Stimulated activated CD8-positive, alpha-beta memory T cell treated with anti-CD3 and anti-CD28 coated beads, Interleukin-12 subunit alpha, Interleukin-12 subunit beta, amount 100 ng/mL, for 1 hour (primary cell): ENCODE measurements at regions not wholly inside any gene's neighbourhood (a gene's known extent, or its start where the extent isn't known, plus 50 kb on each side); places are given as distances from the start of the nearest gene placed in this dataset.
"Not testable (repeated sequence)": the region's sequence is repeated elsewhere in the genome, so short reads cannot be mapped to it uniquely, and the experiment has no call there.

Source experiments
- DNase-seq: peaks from one replicate; pipeline ENCODE4 v3.0.0-alpha.2; 2020; ENCODE audit warnings: low read depth

- DNase-seq = no peak
Observed at GRCh38 chr3:153268564-153269279, 106.7 kb downstream of the RAP2B start.

GRCh38 chr3:153269730-153270129 lies 107.7 kb downstream of the RAP2B start:
- DNase-seq = no peak

GRCh38 chr3:153273217-153273616 lies 111.2 kb downstream of the RAP2B start:
- no peak for DNase-seq

- DNase-seq = no peak
Observed at GRCh38 chr3:153273767-153274435, 111.9 kb downstream of the RAP2B start.

- no peak for DNase-seq
Observed at GRCh38 chr3:153274561-153274960, 112.5 kb downstream of the RAP2B start.

- no peak for DNase-seq
Observed at GRCh38 chr3:153275514-153275913, 113.5 kb downstream of the RAP2B start.

- no peak for DNase-seq
Observed at GRCh38 chr3:153277029-153277428, 115.0 kb downstream of the RAP2B start.

GRCh38 chr3:153281236-153281997 lies 119.4 kb downstream of the RAP2B start:
- DNase-seq = not testable (repeated sequence)

- no peak for DNase-seq
Observed at GRCh38 chr3:153282355-153282754, 120.3 kb downstream of the RAP2B start.

- no peak for DNase-seq
Observed at GRCh38 chr3:153284282-153284938, 122.4 kb downstream of the RAP2B start.

- no peak for DNase-seq
Observed at GRCh38 chr3:153285194-153285641, 123.2 kb downstream of the RAP2B start.

GRCh38 chr3:153285982-153286381 lies 124.0 kb downstream of the RAP2B start:
- DNase-seq = no peak

- DNase-seq = no peak
Observed at GRCh38 chr3:153287017-153287416, 125.0 kb downstream of the RAP2B start.

GRCh38 chr3:153289334-153289808 lies 127.3 kb downstream of the RAP2B start:
- DNase-seq = no peak

GRCh38 chr3:153290268-153291015 lies 128.4 kb downstream of the RAP2B start:
- no peak for DNase-seq

GRCh38 chr3:153291059-153291685 lies 129.1 kb downstream of the RAP2B start:
- DNase-seq = no peak

GRCh38 chr3:153293265-153293664 lies 131.2 kb downstream of the RAP2B start:
- no peak for DNase-seq

- no peak for DNase-seq
Observed at GRCh38 chr3:153295901-153296300, 133.9 kb downstream of the RAP2B start.

GRCh38 chr3:153305189-153305588 lies 143.2 kb downstream of the RAP2B start:
- DNase-seq = no peak

GRCh38 chr3:153311541-153311940 lies 149.5 kb downstream of the RAP2B start:
- DNase-seq = no peak
